GM18502 (cell line): ENCODE measurements at regions not wholly inside any gene's neighbourhood (a gene's known extent, or its start where the extent isn't known, plus 50 kb on each side); places are given as distances from the start of the nearest gene placed in this dataset.

Source experiments
- ATAC-seq: cut with Tn5 transposase; IDR thresholded peaks from one replicate; pipeline ENCODE4 v1.9.1; 2021; ENCODE audit warnings: mild to moderate bottlenecking; ENCODE audit not compliant: unreplicated experiment, poor library complexity

GRCh38 chr9:16191691-16192402 lies 639.0 kb downstream of the CCDC171 start:
- peak; percentile 90 for ATAC-seq

GRCh38 chr9:16192403-16193017 lies 639.7 kb downstream of the CCDC171 start:
- ATAC-seq = no peak

GRCh38 chr9:16193066-16193465 lies 640.2 kb downstream of the CCDC171 start:
- no peak for ATAC-seq

GRCh38 chr9:16196206-16196605 lies 643.4 kb downstream of the CCDC171 start:
- ATAC-seq = no peak

GRCh38 chr9:16197578-16198370 lies 644.9 kb downstream of the CCDC171 start:
- no peak for ATAC-seq

GRCh38 chr9:16198996-16199395 lies 646.2 kb downstream of the CCDC171 start:
- no peak for ATAC-seq

- no peak for ATAC-seq
These were observed 649.4 kb downstream of the CCDC171 start for GRCh38 chr9:16202221-16202620.

- ATAC-seq = no peak
These were observed 650.3 kb downstream of the CCDC171 start for GRCh38 chr9:16202914-16203728.

GRCh38 chr9:16203729-16204573 lies 651.1 kb downstream of the CCDC171 start:
- ATAC-seq = no peak

GRCh38 chr9:16205455-16205854 lies 652.6 kb downstream of the CCDC171 start:
- no peak for ATAC-seq

GRCh38 chr9:16206518-16206917 lies 653.7 kb downstream of the CCDC171 start:
- ATAC-seq = no peak

- peak; percentile 60 for ATAC-seq
These were observed 654.3 kb downstream of the CCDC171 start for GRCh38 chr9:16207161-16207560.

- no peak for ATAC-seq
These were observed 657.6 kb downstream of the CCDC171 start for GRCh38 chr9:16210440-16210839.

- ATAC-seq = no peak
These were observed 658.5 kb downstream of the BNC2 start for GRCh38 chr9:16211946-16212345.

- no peak for ATAC-seq
These were observed 656.5 kb downstream of the BNC2 start for GRCh38 chr9:16213781-16214515.

- no peak for ATAC-seq
These were observed 655.7 kb downstream of the BNC2 start for GRCh38 chr9:16214677-16215352.

GRCh38 chr9:16215353-16215680 lies 655.2 kb downstream of the BNC2 start:
- ATAC-seq = no peak

- ATAC-seq = no peak
These were observed 652.3 kb downstream of the BNC2 start for GRCh38 chr9:16217943-16218701.
